Transverse colon (tissue), 4 donors: ENCODE measurements at regions not wholly inside any gene's neighbourhood (a gene's known extent, or its start where the extent isn't known, plus 50 kb on each side); places are given as distances from the start of the nearest gene placed in this dataset.

Experiments
- POLR2A ChIP-seq: fragments of 450-650 bp; IDR thresholded peaks from one replicate; pipeline ENCODE4 v1.6.1; 2016; ENCODE audit warnings: antibody characterized with exemption, mild to moderate bottlenecking, moderate library complexity
- POLR2AphosphoS5 ChIP-seq, 3 donors: sonication (generic); formaldehyde crosslinking; IDR thresholded peaks; one replicate each; pipeline ENCODE4 v1.6.1; 2016; ENCODE audit warnings: antibody characterized with exemption in 3 of 3
- TF ChIP-seq, protein P1 (sequence below), 5 experiments: fragments of 200-600 bp in 3 of 5; fragments of 450-650 bp in 2 of 5; sonication (generic) in 3 of 5; IDR thresholded peaks; 1 replicate in 2 of 5; 2 replicates in 3 of 5; pipeline ENCODE4 v1.5.1; 2016 to 2017; ENCODE audit warnings: antibody characterized with exemption in 5 of 5, inconsistent platforms in 3 of 5, mild to moderate bottlenecking in 2 of 5, moderate library complexity in 1 of 5

DNA sequence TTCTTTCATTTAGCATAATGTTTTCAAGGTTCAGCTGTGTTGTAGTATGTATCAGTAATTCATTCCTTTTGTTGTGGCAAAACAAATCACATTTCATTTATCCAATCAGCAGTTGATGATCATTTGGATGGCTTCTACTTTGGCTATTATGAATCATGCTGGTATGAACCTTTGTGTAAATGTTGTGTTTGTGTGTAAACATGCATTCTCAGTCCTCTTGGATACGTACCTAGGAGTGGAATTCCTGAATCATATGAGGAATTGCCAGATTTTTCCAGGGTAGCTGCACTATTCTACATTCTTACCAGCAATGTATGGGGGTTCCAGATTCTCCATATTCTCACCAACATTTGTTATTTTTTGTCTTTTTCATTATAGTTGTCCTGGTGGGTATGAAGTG, 578.5 kb upstream of the MKI67 start:
- TF ChIP-seq, protein P1, sequence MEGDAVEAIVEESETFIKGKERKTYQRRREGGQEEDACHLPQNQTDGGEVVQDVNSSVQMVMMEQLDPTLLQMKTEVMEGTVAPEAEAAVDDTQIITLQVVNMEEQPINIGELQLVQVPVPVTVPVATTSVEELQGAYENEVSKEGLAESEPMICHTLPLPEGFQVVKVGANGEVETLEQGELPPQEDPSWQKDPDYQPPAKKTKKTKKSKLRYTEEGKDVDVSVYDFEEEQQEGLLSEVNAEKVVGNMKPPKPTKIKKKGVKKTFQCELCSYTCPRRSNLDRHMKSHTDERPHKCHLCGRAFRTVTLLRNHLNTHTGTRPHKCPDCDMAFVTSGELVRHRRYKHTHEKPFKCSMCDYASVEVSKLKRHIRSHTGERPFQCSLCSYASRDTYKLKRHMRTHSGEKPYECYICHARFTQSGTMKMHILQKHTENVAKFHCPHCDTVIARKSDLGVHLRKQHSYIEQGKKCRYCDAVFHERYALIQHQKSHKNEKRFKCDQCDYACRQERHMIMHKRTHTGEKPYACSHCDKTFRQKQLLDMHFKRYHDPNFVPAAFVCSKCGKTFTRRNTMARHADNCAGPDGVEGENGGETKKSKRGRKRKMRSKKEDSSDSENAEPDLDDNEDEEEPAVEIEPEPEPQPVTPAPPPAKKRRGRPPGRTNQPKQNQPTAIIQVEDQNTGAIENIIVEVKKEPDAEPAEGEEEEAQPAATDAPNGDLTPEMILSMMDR (IDR thresholded peaks at IDR 0.05) = no peak
- TF ChIP-seq POLR2AphosphoS5 (IDR thresholded peaks at IDR 0.05) (no peak), POLR2A (no peak)
